ENCODE measurements at regions not wholly inside any gene's neighbourhood (a gene's known extent, or its start where the extent isn't known, plus 50 kb on each side); places are given as distances from the start of the nearest gene placed in this dataset.
"Not testable (repeated sequence)": the region's sequence is repeated elsewhere in the genome, so short reads cannot be mapped to it uniquely, and the experiment has no call there.

GRCh38 chr3:150323770-150324169 is 84.3 kb upstream of the TSC22D2 start:
- DNase-seq (ENCODE audit: extremely low spot score) = no peak
- TF ChIP-seq EP300 (IDR thresholded peaks at IDR 0.05) (no peak), POLR2A (IDR thresholded peaks at IDR 0.05; ENCODE audit: low read depth) (no peak), POLR2AphosphoS5 (IDR thresholded peaks at IDR 0.05) (no peak)
- TF ChIP-seq, protein P1, sequence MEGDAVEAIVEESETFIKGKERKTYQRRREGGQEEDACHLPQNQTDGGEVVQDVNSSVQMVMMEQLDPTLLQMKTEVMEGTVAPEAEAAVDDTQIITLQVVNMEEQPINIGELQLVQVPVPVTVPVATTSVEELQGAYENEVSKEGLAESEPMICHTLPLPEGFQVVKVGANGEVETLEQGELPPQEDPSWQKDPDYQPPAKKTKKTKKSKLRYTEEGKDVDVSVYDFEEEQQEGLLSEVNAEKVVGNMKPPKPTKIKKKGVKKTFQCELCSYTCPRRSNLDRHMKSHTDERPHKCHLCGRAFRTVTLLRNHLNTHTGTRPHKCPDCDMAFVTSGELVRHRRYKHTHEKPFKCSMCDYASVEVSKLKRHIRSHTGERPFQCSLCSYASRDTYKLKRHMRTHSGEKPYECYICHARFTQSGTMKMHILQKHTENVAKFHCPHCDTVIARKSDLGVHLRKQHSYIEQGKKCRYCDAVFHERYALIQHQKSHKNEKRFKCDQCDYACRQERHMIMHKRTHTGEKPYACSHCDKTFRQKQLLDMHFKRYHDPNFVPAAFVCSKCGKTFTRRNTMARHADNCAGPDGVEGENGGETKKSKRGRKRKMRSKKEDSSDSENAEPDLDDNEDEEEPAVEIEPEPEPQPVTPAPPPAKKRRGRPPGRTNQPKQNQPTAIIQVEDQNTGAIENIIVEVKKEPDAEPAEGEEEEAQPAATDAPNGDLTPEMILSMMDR (IDR thresholded peaks at IDR 0.05) = no peak
- no peak overlapping the region for H3K27ac ChIP-seq (replicated peaks in 1 of 4)
- H3K4me3 ChIP-seq = no peak overlapping the region
- no peaks in the 10 kb centered on the region for H3K36me3 ChIP-seq
- intact Hi-C loops (cut with DNase I) = no loop called here
- H3K9me3 ChIP-seq = no peaks in the 10 kb centered on the region
- no peaks in the 10 kb centered on the region for H3K4me1 ChIP-seq
- H3K27me3 ChIP-seq = no peaks in the 10 kb centered on the region
- 100% methylated on average over 1 of the region's 1 CpG for WGBS

DNA sequence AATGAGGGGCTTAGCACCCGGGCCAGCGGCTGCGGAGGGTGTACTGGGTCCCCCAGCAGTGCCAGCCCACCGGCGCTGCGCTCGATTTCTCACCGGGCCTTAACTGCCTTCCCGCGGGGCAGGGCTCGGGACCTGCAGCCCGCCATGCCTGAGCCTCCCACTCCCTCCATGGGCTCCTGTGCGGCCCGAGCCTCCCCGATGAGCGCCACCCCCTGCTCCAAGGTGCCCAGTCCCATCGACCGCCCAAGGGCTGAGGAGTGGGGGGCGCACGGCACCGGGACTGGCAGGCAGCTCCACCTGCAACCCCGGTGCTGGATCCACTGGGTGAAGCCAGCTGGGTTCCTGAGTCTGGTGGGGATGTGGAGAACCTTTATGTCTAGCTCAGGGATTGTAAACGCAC is 85.0 kb upstream of the TSC22D2 start:
- H3K4me1 ChIP-seq; H3K36me3 ChIP-seq; DNase-seq (ENCODE audit: extremely low spot score); H3K27ac ChIP-seq (replicated peaks in 1 of 4); H3K27me3 ChIP-seq; H3K9me3 ChIP-seq; H3K4me3 ChIP-seq; intact Hi-C loops (cut with DNase I): not testable (repeated sequence)
- WGBS = 96% methylated on average over 7 of the region's 23 CpGs

- DNase-seq (ENCODE audit: extremely low spot score) = not testable (repeated sequence)
- WGBS = 75% methylated on average over 1 of the region's 1 CpG
These were observed 87.1 kb upstream of the TSC22D2 start for GRCh38 chr3:150320971-150321370.

GRCh38 chr3:150319900-150320299 is 88.2 kb upstream of the TSC22D2 start:
- no peak for DNase-seq (ENCODE audit: extremely low spot score)
- no peaks in the 10 kb centered on the region for H3K36me3 ChIP-seq
- H3K27me3 ChIP-seq = no peaks in the 10 kb centered on the region
- intact Hi-C loops (cut with DNase I) = no loop called here
- no peak overlapping the region for H3K27ac ChIP-seq (replicated peaks in 1 of 4)
- H3K9me3 ChIP-seq = no peaks in the 10 kb centered on the region
- no peak overlapping the region for H3K4me3 ChIP-seq
- TF ChIP-seq, protein P1 (IDR thresholded peaks at IDR 0.05) = no peak
- TF ChIP-seq EP300 (IDR thresholded peaks at IDR 0.05) = no peak
- TF ChIP-seq POLR2A (IDR thresholded peaks at IDR 0.05; ENCODE audit: low read depth) = no peak
- TF ChIP-seq POLR2AphosphoS5 (IDR thresholded peaks at IDR 0.05) = no peak
- peaks cover 0 to 5% (median 0%) of the 10 kb centered on the region in 4 donors for H3K4me1 ChIP-seq

More at GRCh38 chr3:150320971-150321370, 87.1 kb upstream of the TSC22D2 start:
- H3K9me3 ChIP-seq; H3K27me3 ChIP-seq; H3K27ac ChIP-seq (replicated peaks in 1 of 4); H3K4me1 ChIP-seq; intact Hi-C loops (cut with DNase I); H3K4me3 ChIP-seq; H3K36me3 ChIP-seq: not testable (repeated sequence)

DNA sequence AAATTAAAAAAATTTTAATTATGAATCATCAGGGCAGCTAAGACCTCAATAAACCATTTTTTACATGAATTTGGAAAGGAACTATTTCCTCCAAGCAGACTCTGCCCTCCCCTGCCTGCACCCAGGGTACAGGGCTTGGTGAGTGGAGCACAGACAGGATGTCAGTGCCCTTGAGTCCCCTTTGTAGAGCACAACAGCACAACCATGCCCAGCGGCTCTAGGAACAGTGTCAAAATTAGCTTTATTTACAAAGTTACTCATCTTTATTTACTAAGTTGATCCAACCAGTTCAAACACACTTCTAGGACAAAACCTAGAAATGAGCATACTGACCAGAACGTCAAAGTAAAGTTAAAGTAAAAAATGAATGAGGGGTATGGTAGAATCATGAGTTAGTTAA is 90.6 kb upstream of the TSC22D2 start:
- Histone ChIP-seq H3K4me1 (peaks cover 0 to 14% (median 4%) of the 10 kb centered on the region in 4 donors), H3K9me3 (no peaks in the 10 kb centered on the region), H3K36me3 (no peaks in the 10 kb centered on the region), H3K27ac (replicated peaks in 1 of 4) (no peak overlapping the region), H3K27me3 (no peaks in the 10 kb centered on the region), H3K4me3 (no peak overlapping the region)
- WGBS = 83% methylated on average over 2 of the region's 2 CpGs
- no peak for TF ChIP-seq POLR2A (IDR thresholded peaks at IDR 0.05; ENCODE audit: low read depth)
- intact Hi-C loops (cut with DNase I) = no loop called here
- no peak for DNase-seq (ENCODE audit: extremely low spot score)

DNA sequence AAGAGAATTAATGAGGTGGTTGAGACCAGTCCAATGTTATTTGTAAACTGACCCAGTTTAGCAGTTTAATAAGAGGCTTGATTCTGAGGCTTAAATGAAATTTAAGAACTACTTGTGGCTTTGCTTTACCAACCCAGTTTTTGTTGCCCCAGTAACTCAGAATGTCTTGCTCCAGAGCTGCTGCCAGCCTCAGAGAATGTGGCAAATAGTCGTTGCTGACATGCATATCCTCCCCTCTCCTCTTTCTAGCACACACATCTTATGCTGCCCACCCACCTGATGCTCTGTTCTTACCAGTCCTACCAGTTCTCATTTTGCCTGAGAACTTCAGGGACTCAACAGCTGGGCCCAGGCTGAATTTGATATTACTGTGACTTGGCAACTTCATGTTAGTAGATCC is 92.4 kb upstream of the TSC22D2 start:
- intact Hi-C loops (cut with DNase I) = no loop called here
- TF ChIP-seq POLR2A (IDR thresholded peaks at IDR 0.05; ENCODE audit: low read depth) = no peak
- TF ChIP-seq, protein P1 (IDR thresholded peaks at IDR 0.05) = no peak
- no peak for TF ChIP-seq EP300 (IDR thresholded peaks at IDR 0.05)
- no peak for TF ChIP-seq POLR2AphosphoS5 (IDR thresholded peaks at IDR 0.05)
- no peak for DNase-seq (ENCODE audit: extremely low spot score)
- no peaks in the 10 kb centered on the region for H3K9me3 ChIP-seq
- H3K4me3 ChIP-seq = no peak overlapping the region
- H3K36me3 ChIP-seq = no peaks in the 10 kb centered on the region
- H3K27ac ChIP-seq (replicated peaks in 1 of 4) = no peak overlapping the region
- H3K27me3 ChIP-seq = no peaks in the 10 kb centered on the region
- 38% methylated on average over 1 of the region's 1 CpG for WGBS
- H3K4me1 ChIP-seq = peaks cover 0 to 14% (median 4%) of the 10 kb centered on the region in 4 donors
